Fibroblast of pulmonary artery (primary cell): ENCODE measurements at regions not wholly inside any gene's neighbourhood (a gene's known extent, or its start where the extent isn't known, plus 50 kb on each side); places are given as distances from the start of the nearest gene placed in this dataset.

Source experiments
- DNase-seq: peaks from one replicate; pipeline ENCODE4 v3.0.0-alpha.2; 2010; ENCODE audit warnings: low read depth
- H3K4me3 ChIP-seq: replicated peaks from 2 replicates; pipeline ENCODE4 v1.5.1; 2011; ENCODE audit warnings: low read depth, mild to moderate bottlenecking, control low read depth, low read length, moderate library complexity
- CTCF ChIP-seq: IDR thresholded peaks from 2 replicates; pipeline ENCODE4 v1.5.1; 2011; ENCODE audit warnings: mild to moderate bottlenecking, control low read depth, low read length, inconsistent platforms; ENCODE audit errors: missing control alignments

- no peak overlapping the region for H3K4me3 ChIP-seq
- no peak for TF ChIP-seq CTCF
- DNase-seq = peak; percentile 30
Observed at GRCh38 chr3:148400754-148401153, 296.9 kb upstream of the AGTR1 start.

- TF ChIP-seq CTCF = no peak
- DNase-seq = no peak
- no peak overlapping the region for H3K4me3 ChIP-seq
Observed at GRCh38 chr3:148408667-148409066, 289.0 kb upstream of the AGTR1 start.

GRCh38 chr3:148420242-148420641 lies 277.5 kb upstream of the AGTR1 start:
- no peak overlapping the region for H3K4me3 ChIP-seq
- TF ChIP-seq CTCF = no peak
- DNase-seq = no peak

- no peak for TF ChIP-seq CTCF
- no peak for DNase-seq
- no peak overlapping the region for H3K4me3 ChIP-seq
Observed at GRCh38 chr3:148428862-148429605, 268.7 kb upstream of the AGTR1 start.

- DNase-seq = no peak
- no peak overlapping the region for H3K4me3 ChIP-seq
- TF ChIP-seq CTCF = no peak
Observed at GRCh38 chr3:148433665-148434064, 264.0 kb upstream of the AGTR1 start.

- no peak overlapping the region for H3K4me3 ChIP-seq
- no peak for DNase-seq
- TF ChIP-seq CTCF = no peak
Observed at GRCh38 chr3:148435534-148435933, 262.2 kb upstream of the AGTR1 start.

GRCh38 chr3:148439254-148439822 lies 258.4 kb upstream of the AGTR1 start:
- no peak for TF ChIP-seq CTCF
- H3K4me3 ChIP-seq = no peak overlapping the region
- DNase-seq = no peak
